ENCODE measurements at regions not wholly inside any gene's neighbourhood (a gene's known extent, or its start where the extent isn't known, plus 50 kb on each side); places are given as distances from the start of the nearest gene placed in this dataset.

DNA sequence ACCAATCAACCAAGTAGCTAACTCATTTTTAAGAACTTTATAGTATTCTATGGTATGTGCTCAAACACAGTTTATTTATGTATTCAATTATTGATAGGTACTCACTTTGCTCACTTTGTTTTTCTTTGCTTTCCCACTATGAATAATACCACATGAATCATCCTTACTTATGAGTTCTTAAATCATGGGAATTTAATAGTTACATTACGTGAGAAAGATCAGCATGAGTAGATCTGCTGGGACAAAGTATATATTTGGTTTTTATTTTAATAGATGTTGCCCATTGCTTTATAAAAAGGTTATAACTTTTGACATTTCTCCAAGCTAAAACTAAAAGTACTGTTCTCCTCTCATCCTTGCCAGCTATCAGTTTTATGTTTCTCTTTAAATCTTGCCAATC is 390.7 kb downstream of the LRATD1 start:
- Mint-ChIP-seq H3K9me3 (peaks cover 0 to 5% (median 0%) of the 10 kb centered on the region in 7 donors), H3K27ac (no peak overlapping the region), H3K27me3 (peaks cover 8% of the 10 kb centered on the region), H3K4me3 (no peak overlapping the region), H3K4me1 (no peaks in the 10 kb centered on the region), H3K36me3 (no peaks in the 10 kb centered on the region)
- Histone ChIP-seq H3K36me3 (ENCODE audit: control insufficient read depth, insufficient read depth, low read length) (no peaks in the 10 kb centered on the region), H3K9me3 (ENCODE audit: control insufficient read depth in 2 of 2, low read length in 2 of 2) (no peaks in the 10 kb centered on the region), H3K4me1 (ENCODE audit: control insufficient read depth, insufficient read depth, low read length, poor library complexity, severe bottlenecking) (no peaks in the 10 kb centered on the region), H3K27ac (ENCODE audit: insufficient read depth, low read length, poor library complexity, severe bottlenecking) (no peak overlapping the region), H3K4me3 (ENCODE audit: low read depth, low read length) (no peak overlapping the region), H3K27me3 (ENCODE audit: control insufficient read depth, insufficient read depth, low read length) (no peaks in the 10 kb centered on the region)
- no peak for DNase-seq
- ATAC-seq (ENCODE audit: low read depth in 2 of 2) = no peak

DNA sequence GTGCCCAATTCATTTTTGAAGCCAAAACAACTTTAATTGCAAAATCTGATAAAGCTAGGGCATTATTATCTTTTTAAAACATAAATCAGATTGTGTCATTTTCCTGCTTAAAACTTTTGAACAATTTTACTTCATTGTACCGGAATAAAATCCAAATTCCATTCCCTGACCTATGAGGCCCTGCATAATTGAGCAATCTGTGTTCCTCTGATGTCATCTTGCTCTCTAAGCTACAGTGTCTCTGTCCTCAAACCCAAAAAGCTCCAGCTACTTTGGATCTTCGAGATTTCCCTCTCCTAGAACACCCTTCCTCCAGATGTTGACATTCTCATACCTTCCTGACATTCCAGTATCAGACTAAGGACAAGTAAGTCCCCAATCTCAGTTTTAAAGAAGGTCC is 395.9 kb downstream of the LRATD1 start:
- peaks cover 0 to 4% (median 0%) of the 10 kb centered on the region in 7 donors for H3K9me3 Mint-ChIP-seq
- no peak for ATAC-seq (ENCODE audit: low read depth in 2 of 2)
- no peaks in the 10 kb centered on the region for H3K4me1 Mint-ChIP-seq
- Histone ChIP-seq H3K9me3 (ENCODE audit: control insufficient read depth in 2 of 2, low read length in 2 of 2) (no peaks in the 10 kb centered on the region), H3K27ac (ENCODE audit: insufficient read depth, low read length, poor library complexity, severe bottlenecking) (no peak overlapping the region), H3K27me3 (ENCODE audit: control insufficient read depth, insufficient read depth, low read length) (peaks cover 9% of the 10 kb centered on the region), H3K36me3 (ENCODE audit: control insufficient read depth, insufficient read depth, low read length) (no peaks in the 10 kb centered on the region), H3K4me1 (ENCODE audit: control insufficient read depth, insufficient read depth, low read length, poor library complexity, severe bottlenecking) (no peaks in the 10 kb centered on the region), H3K4me3 (ENCODE audit: low read depth, low read length) (no peak overlapping the region)
- no peaks in the 10 kb centered on the region for H3K36me3 Mint-ChIP-seq
- H3K4me3 Mint-ChIP-seq = no peak overlapping the region
- no peak for DNase-seq
- no peak overlapping the region for H3K27ac Mint-ChIP-seq
- peaks cover 16% of the 10 kb centered on the region for H3K27me3 Mint-ChIP-seq

DNA sequence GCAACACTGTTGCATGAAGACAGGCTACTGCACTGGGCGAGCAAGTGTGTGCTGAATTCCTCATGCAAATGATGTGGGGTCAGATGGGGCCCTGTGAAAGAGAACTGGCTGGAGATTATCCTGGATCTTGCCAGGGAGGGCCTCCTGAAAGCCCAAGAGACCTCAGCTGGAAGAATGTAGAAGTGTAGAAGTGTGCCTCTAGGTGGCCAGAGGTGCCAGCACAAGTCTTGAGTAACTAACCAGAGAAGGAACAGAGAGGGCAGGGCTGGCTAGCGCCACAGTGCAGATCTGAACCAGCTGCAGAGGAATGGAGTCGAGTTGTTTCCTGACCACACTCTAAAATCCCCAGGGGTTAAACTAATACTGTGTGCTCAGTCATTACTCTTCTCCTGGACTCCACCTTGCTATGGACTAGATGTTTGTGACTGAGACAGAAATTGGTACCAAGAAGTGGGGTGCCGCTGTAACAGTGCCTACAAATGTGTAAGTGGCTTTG is 399.3 kb downstream of the LRATD1 start:
- Mint-ChIP-seq H3K4me3 (no peak overlapping the region), H3K27ac (no peak overlapping the region), H3K27me3 (peaks cover 17% of the 10 kb centered on the region), H3K36me3 (no peaks in the 10 kb centered on the region), H3K4me1 (no peaks in the 10 kb centered on the region), H3K9me3 (peaks cover 0 to 2% (median 0%) of the 10 kb centered on the region in 7 donors)
- no peak overlapping the region for H3K4me3 ChIP-seq (ENCODE audit: low read depth, low read length)
- no peaks in the 10 kb centered on the region for H3K36me3 ChIP-seq (ENCODE audit: control insufficient read depth, insufficient read depth, low read length)
- no peaks in the 10 kb centered on the region for H3K9me3 ChIP-seq (ENCODE audit: control insufficient read depth in 2 of 2, low read length in 2 of 2)
- H3K27me3 ChIP-seq (ENCODE audit: control insufficient read depth, insufficient read depth, low read length) = peaks cover 9% of the 10 kb centered on the region
- no peaks in the 10 kb centered on the region for H3K4me1 ChIP-seq (ENCODE audit: control insufficient read depth, insufficient read depth, low read length, poor library complexity, severe bottlenecking)
- ATAC-seq (ENCODE audit: low read depth in 2 of 2) (no peak), DNase-seq (no peak)
- no peak overlapping the region for H3K27ac ChIP-seq (ENCODE audit: insufficient read depth, low read length, poor library complexity, severe bottlenecking)

DNA sequence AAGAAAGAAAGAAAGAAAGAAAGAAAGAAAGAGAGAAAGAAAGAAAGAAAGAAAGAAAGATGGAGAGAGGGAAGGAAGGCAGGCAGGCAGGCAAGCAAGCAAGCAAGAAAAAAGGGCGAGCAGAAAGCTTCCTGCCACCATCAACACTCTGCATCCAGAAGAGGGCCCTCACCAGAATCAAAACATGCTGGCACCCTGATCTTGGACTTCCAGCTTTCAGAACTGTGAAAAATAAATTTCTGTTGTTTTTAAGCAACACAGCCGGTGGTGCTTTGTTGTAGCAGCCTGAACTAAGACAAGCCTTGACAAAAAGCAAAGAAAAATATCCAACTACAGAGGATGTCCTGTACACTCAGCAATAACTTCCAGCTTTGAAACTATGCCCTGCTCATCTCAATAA is 401.7 kb downstream of the LRATD1 start:
- Mint-ChIP-seq H3K27me3 (peaks cover 21% of the 10 kb centered on the region), H3K4me3 (no peak overlapping the region), H3K27ac (no peak overlapping the region), H3K4me1 (no peaks in the 10 kb centered on the region), H3K36me3 (no peaks in the 10 kb centered on the region), H3K9me3 (peaks cover 0 to 2% (median 0%) of the 10 kb centered on the region in 7 donors)
- Histone ChIP-seq H3K36me3 (ENCODE audit: control insufficient read depth, insufficient read depth, low read length) (no peaks in the 10 kb centered on the region), H3K4me3 (ENCODE audit: low read depth, low read length) (no peak overlapping the region), H3K9me3 (ENCODE audit: control insufficient read depth in 2 of 2, low read length in 2 of 2) (no peaks in the 10 kb centered on the region), H3K4me1 (ENCODE audit: control insufficient read depth, insufficient read depth, low read length, poor library complexity, severe bottlenecking) (no peaks in the 10 kb centered on the region), H3K27me3 (ENCODE audit: control insufficient read depth, insufficient read depth, low read length) (peaks cover 5% of the 10 kb centered on the region), H3K27ac (ENCODE audit: insufficient read depth, low read length, poor library complexity, severe bottlenecking) (no peak overlapping the region)
- ATAC-seq (ENCODE audit: low read depth in 2 of 2) = no peak
- DNase-seq = no peak

DNA sequence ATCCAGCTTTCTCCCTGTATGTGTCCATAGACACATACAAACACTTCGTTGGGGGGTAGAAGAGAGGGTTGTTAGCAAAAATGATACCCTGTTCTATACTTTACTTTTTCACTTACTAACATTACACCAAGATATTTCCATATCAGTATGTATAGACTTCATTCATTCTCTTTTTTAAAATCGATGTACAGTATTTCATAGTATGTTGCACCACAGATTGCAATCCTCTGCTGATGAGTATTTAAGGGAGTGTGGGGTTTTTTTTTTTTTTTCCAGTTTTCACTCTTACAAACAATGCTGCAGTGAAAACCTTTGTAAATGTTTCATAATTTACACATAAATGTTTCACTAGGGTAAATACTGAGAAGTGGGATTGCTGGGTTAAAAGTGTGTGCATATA is 402.3 kb downstream of the LRATD1 start:
- peaks cover 0 to 2% (median 0%) of the 10 kb centered on the region in 7 donors for H3K9me3 Mint-ChIP-seq
- H3K4me1 Mint-ChIP-seq = no peaks in the 10 kb centered on the region
- ATAC-seq (ENCODE audit: low read depth in 2 of 2) (no peak), DNase-seq (no peak)
- H3K9me3 ChIP-seq (ENCODE audit: control insufficient read depth in 2 of 2, low read length in 2 of 2) = no peaks in the 10 kb centered on the region
- H3K36me3 Mint-ChIP-seq = no peaks in the 10 kb centered on the region
- H3K27me3 Mint-ChIP-seq = peaks cover 21% of the 10 kb centered on the region
- H3K4me1 ChIP-seq (ENCODE audit: control insufficient read depth, insufficient read depth, low read length, poor library complexity, severe bottlenecking) = no peaks in the 10 kb centered on the region
- H3K4me3 Mint-ChIP-seq = no peak overlapping the region
- H3K27me3 ChIP-seq (ENCODE audit: control insufficient read depth, insufficient read depth, low read length) = peaks cover 5% of the 10 kb centered on the region
- H3K27ac Mint-ChIP-seq = no peak overlapping the region
- no peak overlapping the region for H3K27ac ChIP-seq (ENCODE audit: insufficient read depth, low read length, poor library complexity, severe bottlenecking)
- no peaks in the 10 kb centered on the region for H3K36me3 ChIP-seq (ENCODE audit: control insufficient read depth, insufficient read depth, low read length)
- no peak overlapping the region for H3K4me3 ChIP-seq (ENCODE audit: low read depth, low read length)

DNA sequence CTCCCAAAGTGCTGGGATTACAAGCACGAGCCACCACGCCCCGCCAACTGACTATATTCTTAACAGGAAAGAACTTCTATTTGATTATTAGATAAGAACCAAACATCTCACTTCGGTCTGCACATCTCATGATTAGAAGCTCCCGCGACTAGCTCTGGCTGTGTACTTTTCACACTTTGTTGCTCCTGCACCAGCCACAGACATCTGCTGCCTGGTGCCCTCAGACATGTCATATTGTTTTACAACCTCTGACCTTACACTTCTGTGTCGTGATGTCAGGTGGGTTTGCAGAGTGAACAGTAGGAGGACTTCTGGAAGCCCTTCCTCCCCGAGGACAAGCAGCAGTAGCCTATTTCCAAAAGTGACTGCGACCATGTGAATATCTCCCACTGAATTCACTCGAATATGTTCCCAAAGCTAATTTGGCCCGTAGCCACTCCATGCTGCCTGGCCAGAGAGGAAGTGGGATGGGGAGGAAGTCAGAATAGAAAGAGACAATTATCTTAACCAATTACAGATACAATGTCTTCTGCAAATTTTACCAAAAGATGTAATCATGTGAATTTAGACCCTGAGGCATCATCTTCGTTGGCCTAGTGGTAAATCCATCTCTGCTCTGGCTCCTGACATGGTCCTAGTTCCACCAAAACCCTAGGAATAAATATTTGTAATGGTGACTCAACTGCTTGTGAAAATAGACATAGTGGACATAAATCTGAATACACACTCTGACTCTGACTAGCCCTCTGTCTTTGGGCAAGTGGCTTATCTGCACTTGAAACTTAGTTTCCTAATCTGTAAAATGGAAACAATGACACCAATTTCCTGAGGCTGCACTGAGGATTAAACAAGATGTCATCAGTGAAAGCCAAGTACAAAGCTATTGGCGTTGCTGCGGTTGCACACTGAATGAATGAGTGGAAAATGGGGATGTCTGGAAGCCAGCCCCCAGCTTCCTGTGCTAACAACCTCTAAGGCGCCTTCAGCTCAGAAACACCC is 406.1 kb downstream of the LRATD1 start:
- Mint-ChIP-seq H3K4me1 (no peaks in the 10 kb centered on the region), H3K27ac (no peak overlapping the region), H3K36me3 (no peaks in the 10 kb centered on the region), H3K4me3 (no peak overlapping the region), H3K27me3 (peaks cover 9% of the 10 kb centered on the region), H3K9me3 (peaks cover 0 to 5% (median 1%) of the 10 kb centered on the region in 7 donors)
- Histone ChIP-seq H3K36me3 (ENCODE audit: control insufficient read depth, insufficient read depth, low read length) (no peaks in the 10 kb centered on the region), H3K4me3 (ENCODE audit: low read depth, low read length) (no peak overlapping the region), H3K27me3 (ENCODE audit: control insufficient read depth, insufficient read depth, low read length) (peaks cover under 1% of the 10 kb centered on the region), H3K27ac (ENCODE audit: insufficient read depth, low read length, poor library complexity, severe bottlenecking) (no peak overlapping the region), H3K4me1 (ENCODE audit: control insufficient read depth, insufficient read depth, low read length, poor library complexity, severe bottlenecking) (no peaks in the 10 kb centered on the region), H3K9me3 (ENCODE audit: control insufficient read depth in 2 of 2, low read length in 2 of 2) (no peaks in the 10 kb centered on the region)
- DNase-seq = no peak
- ATAC-seq (ENCODE audit: low read depth in 2 of 2) = no peak

DNA sequence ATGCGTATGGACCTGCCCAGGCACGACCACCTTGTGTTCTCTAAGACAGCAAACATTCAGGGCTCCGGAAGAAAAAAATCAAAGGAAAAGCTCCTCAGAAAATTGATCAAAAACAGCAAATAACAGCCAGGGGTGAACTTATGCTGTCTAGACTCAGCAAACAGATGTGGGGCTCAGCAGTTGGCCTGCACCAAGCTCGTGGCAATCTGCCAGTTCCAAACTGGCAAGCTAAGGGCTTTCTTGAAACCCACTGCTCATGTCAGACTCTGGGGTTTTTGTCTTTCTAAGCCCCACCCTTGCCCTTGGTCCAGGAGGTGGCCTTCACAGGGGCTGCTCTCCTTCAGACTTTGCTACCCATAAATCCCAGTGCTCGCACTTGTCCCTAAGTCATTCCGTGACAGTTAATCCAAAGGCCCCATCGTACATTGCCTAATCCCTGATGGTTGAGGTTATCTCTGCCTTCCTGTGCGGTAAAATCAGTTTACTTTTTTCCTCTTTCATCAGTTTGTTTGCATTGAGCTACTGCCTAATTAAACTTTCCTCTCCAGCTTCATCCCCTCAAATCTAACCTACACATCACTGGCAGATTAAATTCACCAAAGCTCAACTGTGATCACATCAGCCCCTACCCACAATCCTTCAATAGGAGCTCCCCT is 408.0 kb downstream of the LRATD1 start:
- Mint-ChIP-seq H3K36me3 (no peaks in the 10 kb centered on the region), H3K4me3 (no peak overlapping the region), H3K4me1 (no peaks in the 10 kb centered on the region), H3K27ac (no peak overlapping the region), H3K9me3 (peaks cover 0 to 5% (median 0%) of the 10 kb centered on the region in 7 donors), H3K27me3 (peaks cover 5% of the 10 kb centered on the region)
- peaks cover 2% of the 10 kb centered on the region for H3K27me3 ChIP-seq (ENCODE audit: control insufficient read depth, insufficient read depth, low read length)
- H3K36me3 ChIP-seq (ENCODE audit: control insufficient read depth, insufficient read depth, low read length) = no peaks in the 10 kb centered on the region
- no peaks in the 10 kb centered on the region for H3K9me3 ChIP-seq (ENCODE audit: control insufficient read depth in 2 of 2, low read length in 2 of 2)
- H3K4me1 ChIP-seq (ENCODE audit: control insufficient read depth, insufficient read depth, low read length, poor library complexity, severe bottlenecking) = no peaks in the 10 kb centered on the region
- H3K27ac ChIP-seq (ENCODE audit: insufficient read depth, low read length, poor library complexity, severe bottlenecking) = no peak overlapping the region
- DNase-seq (no peak), ATAC-seq (ENCODE audit: low read depth in 2 of 2) (no peak)
- H3K4me3 ChIP-seq (ENCODE audit: low read depth, low read length) = no peak overlapping the region
